ENCODE measurements at regions not wholly inside any gene's neighbourhood (a gene's known extent, or its start where the extent isn't known, plus 50 kb on each side); places are given as distances from the start of the nearest gene placed in this dataset.

- no peak for TF ChIP-seq POLR2A (IDR thresholded peaks at IDR 0.05)
- TF ChIP-seq CTCF (IDR thresholded peaks at IDR 0.05) = no peak
Observed at GRCh38 chr5:89707891-89708290, 701.7 kb downstream of the CETN3 start.
